GM18498 (cell line): ENCODE measurements at regions not wholly inside any gene's neighbourhood (a gene's known extent, or its start where the extent isn't known, plus 50 kb on each side); places are given as distances from the start of the nearest gene placed in this dataset.

Experiments used
- ATAC-seq: cut with Tn5 transposase; IDR thresholded peaks from one replicate; pipeline ENCODE4 v1.9.1; 2021; ENCODE audit warnings: mild to moderate bottlenecking, moderate library complexity; ENCODE audit not compliant: unreplicated experiment

GRCh38 chr9:84393266-84393950 lies 52.9 kb upstream of the SLC28A3 start:
- ATAC-seq = no peak

GRCh38 chr9:84394036-84394435 lies 53.5 kb upstream of the SLC28A3 start:
- no peak for ATAC-seq

- peak; percentile 86 for ATAC-seq
These were observed 56.7 kb upstream of the SLC28A3 start for GRCh38 chr9:84397151-84397728.

- ATAC-seq = no peak
These were observed 57.3 kb upstream of the SLC28A3 start for GRCh38 chr9:84397822-84398221.

GRCh38 chr9:84402517-84402916 lies 62.0 kb upstream of the SLC28A3 start:
- ATAC-seq = no peak

GRCh38 chr9:84403288-84403687 lies 62.7 kb upstream of the SLC28A3 start:
- no peak for ATAC-seq

GRCh38 chr9:84404095-84404686 lies 63.6 kb upstream of the SLC28A3 start:
- ATAC-seq = no peak

- no peak for ATAC-seq
These were observed 65.1 kb upstream of the SLC28A3 start for GRCh38 chr9:84405667-84406066.

GRCh38 chr9:84408416-84408815 lies 67.9 kb upstream of the SLC28A3 start:
- ATAC-seq = no peak

- ATAC-seq = no peak
These were observed 71.2 kb upstream of the SLC28A3 start for GRCh38 chr9:84411683-84412267.

GRCh38 chr9:84412654-84413053 lies 72.1 kb upstream of the SLC28A3 start:
- no peak for ATAC-seq

- ATAC-seq = no peak
These were observed 72.7 kb upstream of the SLC28A3 start for GRCh38 chr9:84413301-84413700.

GRCh38 chr9:84419031-84419602 lies 78.6 kb upstream of the SLC28A3 start:
- ATAC-seq = no peak

- ATAC-seq = no peak
These were observed 84.4 kb upstream of the SLC28A3 start for GRCh38 chr9:84424931-84425330.

GRCh38 chr9:84432746-84433145 lies 92.2 kb upstream of the SLC28A3 start:
- ATAC-seq = no peak

- no peak for ATAC-seq
These were observed 95.3 kb upstream of the SLC28A3 start for GRCh38 chr9:84435902-84436301.

GRCh38 chr9:84436386-84437109 lies 96.0 kb upstream of the SLC28A3 start:
- ATAC-seq = no peak

GRCh38 chr9:84438391-84438790 lies 97.8 kb upstream of the SLC28A3 start:
- no peak for ATAC-seq

- no peak for ATAC-seq
These were observed 98.7 kb upstream of the SLC28A3 start for GRCh38 chr9:84439250-84439649.

GRCh38 chr9:84442712-84443111 lies 102.2 kb upstream of the SLC28A3 start:
- ATAC-seq = no peak

- ATAC-seq = no peak
These were observed 105.2 kb upstream of the SLC28A3 start for GRCh38 chr9:84445737-84446136.
